ENCODE measurements at regions not wholly inside any gene's neighbourhood (a gene's known extent, or its start where the extent isn't known, plus 50 kb on each side); places are given as distances from the start of the nearest gene placed in this dataset.
"Not testable (repeated sequence)": the region's sequence is repeated elsewhere in the genome, so short reads cannot be mapped to it uniquely, and the experiment has no call there.

DNA sequence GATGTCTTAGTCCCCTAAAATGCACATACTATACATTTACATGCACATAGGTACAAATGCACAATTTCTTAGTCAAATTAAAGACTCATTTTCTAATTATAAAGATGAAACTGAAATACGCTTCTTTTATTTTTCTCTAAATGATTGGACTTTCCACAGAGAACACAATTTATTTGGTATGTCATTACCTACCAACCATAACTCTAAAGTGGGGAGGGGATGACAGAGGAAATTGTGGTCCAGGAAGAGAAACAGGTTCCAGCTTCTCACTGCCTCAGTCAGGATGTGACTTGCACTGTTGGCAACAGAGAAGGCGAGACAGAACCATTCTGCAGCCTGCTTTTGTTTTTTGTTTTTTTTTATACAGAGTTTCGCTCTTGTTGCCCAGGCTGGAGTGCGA lies 1189.2 kb downstream of the PLA2G4A start:
- ATAC-seq (ENCODE audit: low read depth) (no peak), DNase-seq (ENCODE audit: low spot score) (no peak)
- Histone ChIP-seq H3K36me3 (ENCODE audit: low read depth) (no peaks in the 10 kb centered on the region), H3K9me3 (ENCODE audit: severe bottlenecking) (no peaks in the 10 kb centered on the region), H3K4me1 (ENCODE audit: insufficient read depth, poor library complexity, severe bottlenecking) (no peaks in the 10 kb centered on the region), H3K27ac (ENCODE audit: poor library complexity, severe bottlenecking) (no peak overlapping the region), H3K27me3 (ENCODE audit: insufficient read depth, poor library complexity, severe bottlenecking) (no peaks in the 10 kb centered on the region), H3K4me3 (ENCODE audit: severe bottlenecking) (no peak overlapping the region)
- no peak for TF ChIP-seq CTCF (IDR thresholded peaks at IDR 0.05; ENCODE audit: poor library complexity, severe bottlenecking)

DNA sequence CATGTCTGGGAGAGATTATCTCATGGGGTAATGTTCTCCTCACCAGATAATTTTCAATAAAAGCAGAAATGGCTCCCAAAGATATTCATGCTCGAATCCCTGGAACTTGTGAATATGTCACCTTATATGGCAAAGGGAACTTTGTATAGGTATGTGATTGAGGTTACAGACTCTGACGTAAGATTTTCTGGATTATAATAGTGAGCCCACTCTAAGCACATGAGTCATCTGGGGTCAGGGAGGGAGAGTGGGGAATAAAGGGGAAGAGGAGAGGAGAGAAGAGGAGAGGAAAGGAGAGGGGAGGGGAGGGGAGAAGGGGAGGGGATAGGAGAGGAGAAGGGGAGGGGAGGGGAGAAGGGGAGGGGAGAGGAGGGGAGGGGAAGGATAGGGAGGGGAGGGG lies 1193.9 kb downstream of the PLA2G4A start:
- Histone ChIP-seq H3K9me3 (ENCODE audit: severe bottlenecking) (no peaks in the 10 kb centered on the region), H3K4me3 (ENCODE audit: severe bottlenecking) (no peak overlapping the region), H3K27me3 (ENCODE audit: insufficient read depth, poor library complexity, severe bottlenecking) (no peaks in the 10 kb centered on the region), H3K27ac (ENCODE audit: poor library complexity, severe bottlenecking) (no peak overlapping the region), H3K36me3 (ENCODE audit: low read depth) (no peaks in the 10 kb centered on the region), H3K4me1 (ENCODE audit: insufficient read depth, poor library complexity, severe bottlenecking) (peaks cover 8% of the 10 kb centered on the region)
- TF ChIP-seq CTCF (IDR thresholded peaks at IDR 0.05; ENCODE audit: poor library complexity, severe bottlenecking) = no peak
- DNase-seq (ENCODE audit: low spot score) (no peak), ATAC-seq (ENCODE audit: low read depth) (no peak)

DNA sequence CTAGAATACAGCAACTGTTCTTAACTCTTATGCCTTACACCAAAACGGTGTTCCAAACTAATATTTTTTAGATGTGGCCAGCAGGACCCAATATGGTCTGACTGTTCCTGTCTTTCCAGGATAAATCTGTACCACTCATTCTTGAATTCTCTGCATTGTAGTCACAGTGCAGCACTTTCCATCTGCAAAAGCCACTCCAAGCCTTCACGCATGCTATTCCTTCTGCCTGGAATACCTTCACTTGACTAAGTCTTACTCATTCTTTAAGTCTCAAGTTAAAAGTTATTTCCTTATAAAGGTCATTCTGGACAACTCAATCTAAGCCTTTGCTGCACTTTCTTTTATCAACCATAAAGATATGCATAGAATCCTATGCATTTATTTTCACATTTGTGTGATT lies 1194.5 kb downstream of the PLA2G4A start:
- TF ChIP-seq CTCF (IDR thresholded peaks at IDR 0.05; ENCODE audit: poor library complexity, severe bottlenecking) = no peak
- no peak for ATAC-seq (ENCODE audit: low read depth)
- DNase-seq (ENCODE audit: low spot score) = no peak

DNA sequence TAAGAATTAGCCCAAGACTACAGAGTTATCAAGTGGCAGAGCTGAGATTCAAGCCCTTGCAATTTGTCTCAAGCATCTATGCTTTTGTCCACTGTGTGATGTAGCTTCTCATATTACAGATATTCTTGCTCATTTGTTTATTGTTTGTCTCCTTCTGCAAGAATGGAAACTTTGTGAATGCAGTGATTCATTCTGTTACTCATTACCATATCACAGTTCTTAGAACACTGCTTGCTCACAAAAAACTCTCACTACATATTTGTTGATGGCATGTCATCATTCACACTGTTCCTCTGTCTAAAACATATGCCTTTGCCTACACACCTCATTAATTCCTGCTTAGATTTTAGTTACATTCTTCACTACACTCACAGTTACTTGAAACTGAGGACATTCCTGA lies 1198.9 kb downstream of the PLA2G4A start:
- DNase-seq (ENCODE audit: low spot score) = no peak
- no peaks in the 10 kb centered on the region for H3K36me3 ChIP-seq (ENCODE audit: low read depth)
- no peak for TF ChIP-seq CTCF (IDR thresholded peaks at IDR 0.05; ENCODE audit: poor library complexity, severe bottlenecking)
- no peaks in the 10 kb centered on the region for H3K27me3 ChIP-seq (ENCODE audit: insufficient read depth, poor library complexity, severe bottlenecking)
- peak; percentile 99 for ATAC-seq (ENCODE audit: low read depth)
- peaks cover 13% of the 10 kb centered on the region for H3K4me1 ChIP-seq (ENCODE audit: insufficient read depth, poor library complexity, severe bottlenecking)
- no peaks in the 10 kb centered on the region for H3K9me3 ChIP-seq (ENCODE audit: severe bottlenecking)
- H3K27ac ChIP-seq (ENCODE audit: poor library complexity, severe bottlenecking) = peak overlapping the region; percentile 47
- H3K4me3 ChIP-seq (ENCODE audit: severe bottlenecking) = no peak overlapping the region

More for the DNA sequence above, 1194.5 kb downstream of the PLA2G4A start:
- Histone ChIP-seq H3K4me1 (ENCODE audit: insufficient read depth, poor library complexity, severe bottlenecking) (peaks cover 13% of the 10 kb centered on the region), H3K27ac (ENCODE audit: poor library complexity, severe bottlenecking) (no peak overlapping the region), H3K9me3 (ENCODE audit: severe bottlenecking) (no peaks in the 10 kb centered on the region), H3K36me3 (ENCODE audit: low read depth) (no peaks in the 10 kb centered on the region), H3K27me3 (ENCODE audit: insufficient read depth, poor library complexity, severe bottlenecking) (no peaks in the 10 kb centered on the region), H3K4me3 (ENCODE audit: severe bottlenecking) (no peak overlapping the region)

GRCh38 chr1:188037572-188037971 lies 1208.8 kb downstream of the PLA2G4A start:
- not testable (repeated sequence) for H3K27me3 ChIP-seq (ENCODE audit: insufficient read depth, poor library complexity, severe bottlenecking); DNase-seq (ENCODE audit: low spot score); H3K36me3 ChIP-seq (ENCODE audit: low read depth); ATAC-seq (ENCODE audit: low read depth); H3K9me3 ChIP-seq (ENCODE audit: severe bottlenecking); H3K27ac ChIP-seq (ENCODE audit: poor library complexity, severe bottlenecking); H3K4me1 ChIP-seq (ENCODE audit: insufficient read depth, poor library complexity, severe bottlenecking); H3K4me3 ChIP-seq (ENCODE audit: severe bottlenecking)
